ENCODE measurements at regions not wholly inside any gene's neighbourhood (a gene's known extent, or its start where the extent isn't known, plus 50 kb on each side); places are given as distances from the start of the nearest gene placed in this dataset.
"Not testable (repeated sequence)": the region's sequence is repeated elsewhere in the genome, so short reads cannot be mapped to it uniquely, and the experiment has no call there.

DNA sequence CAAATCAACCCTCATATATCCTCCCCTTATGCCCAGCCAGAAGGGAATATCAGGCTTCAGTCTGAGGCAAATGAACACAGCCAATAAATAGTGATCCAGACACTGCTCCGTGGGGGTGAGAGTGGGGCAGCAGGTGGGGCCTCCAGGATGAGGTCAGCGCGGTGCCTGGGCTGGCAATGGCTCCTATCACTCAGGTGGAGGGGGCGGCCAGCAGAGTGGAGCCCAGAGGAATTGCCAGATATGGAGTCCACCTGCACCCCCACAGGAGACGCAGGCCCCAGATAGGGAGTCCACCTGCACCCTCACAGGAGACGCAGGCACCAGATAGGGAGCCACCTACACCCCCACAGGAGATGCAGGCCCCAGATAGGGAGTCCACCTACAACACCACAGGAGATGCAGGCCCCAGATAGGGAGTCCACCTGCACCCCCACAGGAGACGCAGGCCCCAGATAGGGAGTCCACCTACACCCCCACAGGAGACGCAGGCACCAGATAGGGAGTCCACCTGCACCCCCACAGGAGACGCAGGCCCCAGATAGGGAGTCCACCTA is 78.0 kb upstream of the PPP2R2D start:
- in situ Hi-C loops (cut with HindIII; ENCODE audit: low sequenced_read_pairs), result no loop called here

GRCh38 chr10:131823601-131824099 is 77.2 kb upstream of the PPP2R2D start:
- in situ Hi-C loops (cut with HindIII; ENCODE audit: low sequenced_read_pairs), result not testable (repeated sequence)

GRCh38 chr10:131824371-131825149 is 76.2 kb upstream of the PPP2R2D start:
- in situ Hi-C loops (cut with HindIII; ENCODE audit: low sequenced_read_pairs), result loop anchor here (5.0 kb wide), 1 partner anchor 37 kb away; no protein-coding TSS in a partner anchor

DNA sequence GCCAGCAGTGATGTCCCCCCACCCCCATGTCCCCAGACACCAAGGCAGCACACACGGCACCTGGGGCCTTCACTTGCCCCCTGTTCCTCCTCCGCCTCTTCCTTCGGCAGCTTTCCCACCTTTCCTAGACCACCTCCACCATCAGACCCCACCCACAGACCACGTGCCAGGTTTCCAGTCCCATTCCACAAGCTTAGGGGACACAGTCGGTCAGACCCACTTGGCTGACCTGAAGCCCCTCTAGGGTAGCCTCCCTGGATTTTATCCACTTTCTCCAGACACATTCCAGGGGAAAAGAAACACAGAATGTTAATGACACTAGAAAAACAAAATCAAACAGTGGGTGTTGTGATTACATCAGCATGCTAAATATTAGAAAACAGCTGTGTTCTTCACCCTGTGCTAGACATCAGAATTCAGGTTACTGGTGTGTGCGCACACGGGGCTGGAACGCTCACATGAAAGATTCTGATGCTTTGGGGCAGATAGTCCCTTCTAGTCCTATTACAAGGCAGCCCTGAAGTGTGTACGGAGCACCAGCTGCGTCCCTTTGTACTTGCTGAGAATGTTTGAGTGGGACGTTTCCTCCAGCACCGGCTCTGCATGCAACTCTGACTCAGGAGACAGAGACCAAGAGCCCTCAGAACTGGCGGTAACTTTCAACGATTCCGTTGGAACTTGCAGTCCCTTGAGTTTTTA is 75.5 kb upstream of the PPP2R2D start:
- in situ Hi-C loops (cut with HindIII; ENCODE audit: low sequenced_read_pairs), result loop anchor here (5.0 kb wide), 1 partner anchor 38 kb away; no protein-coding TSS in a partner anchor

GRCh38 chr10:131825960-131826650 is 74.7 kb upstream of the PPP2R2D start:
- in situ Hi-C loops (cut with HindIII; ENCODE audit: low sequenced_read_pairs), result loop anchor here (5.0 kb wide), 1 partner anchor 39 kb away; no protein-coding TSS in a partner anchor

GRCh38 chr10:131829156-131829930 is 71.5 kb upstream of the PPP2R2D start:
- in situ Hi-C loops (cut with HindIII; ENCODE audit: low sequenced_read_pairs), result loop anchor here (5.0 kb wide), 1 partner anchor 42 kb away; no protein-coding TSS in a partner anchor

DNA sequence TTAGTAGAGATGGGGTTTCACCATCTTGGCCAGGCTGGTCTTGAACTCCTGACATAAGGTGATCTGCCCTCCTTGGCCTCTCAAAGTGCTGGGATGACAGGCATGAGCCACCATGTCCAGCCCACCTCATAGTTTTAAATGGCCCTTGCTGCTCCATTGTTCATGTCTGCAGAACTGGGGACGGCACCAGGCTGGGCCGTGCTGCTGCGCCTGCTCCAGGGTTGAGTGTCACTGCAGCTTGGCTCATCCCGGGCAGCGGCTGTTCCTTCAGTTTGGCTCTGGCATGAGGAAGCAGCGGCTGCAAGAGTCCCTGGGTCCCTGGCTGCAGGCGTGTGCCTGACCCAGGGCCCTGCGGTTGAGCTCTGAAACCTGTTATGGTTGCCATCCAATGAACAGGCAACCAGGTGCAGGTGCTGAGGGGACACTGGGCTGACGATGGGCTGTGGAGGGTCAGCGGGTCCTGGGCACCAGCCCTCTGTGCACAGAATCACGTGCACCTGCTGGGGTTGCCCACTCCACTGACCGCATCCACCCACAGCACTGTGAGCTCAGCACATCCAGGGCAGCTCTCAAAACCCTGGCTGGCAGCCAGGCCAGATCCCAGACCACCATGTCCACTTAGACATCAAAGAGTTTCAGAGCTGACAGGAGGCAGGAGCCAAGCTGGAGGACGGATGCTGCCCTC is 70.2 kb upstream of the PPP2R2D start:
- in situ Hi-C loops (cut with HindIII; ENCODE audit: low sequenced_read_pairs), result no loop called here

DNA sequence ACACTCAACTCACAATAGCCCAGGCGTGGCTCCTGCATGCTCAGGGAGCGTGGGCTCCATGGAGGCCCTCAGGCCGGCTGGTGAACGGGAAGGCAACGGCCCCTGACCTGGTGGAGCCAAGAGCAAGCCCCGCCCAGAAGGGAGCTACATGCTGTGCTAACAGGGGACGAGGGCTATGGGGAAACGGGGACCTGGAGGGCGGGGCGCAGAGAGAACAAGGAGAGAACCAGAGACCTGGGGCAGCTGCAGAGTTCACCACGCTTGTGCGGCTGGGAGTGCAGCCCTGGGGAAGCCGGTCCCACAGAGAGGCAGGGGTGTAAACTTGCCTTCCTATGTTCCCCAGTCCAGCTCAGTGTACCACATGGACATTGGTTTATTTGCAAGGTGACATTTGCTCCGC is 69.2 kb upstream of the PPP2R2D start:
- in situ Hi-C loops (cut with HindIII; ENCODE audit: low sequenced_read_pairs), result no loop called here

DNA sequence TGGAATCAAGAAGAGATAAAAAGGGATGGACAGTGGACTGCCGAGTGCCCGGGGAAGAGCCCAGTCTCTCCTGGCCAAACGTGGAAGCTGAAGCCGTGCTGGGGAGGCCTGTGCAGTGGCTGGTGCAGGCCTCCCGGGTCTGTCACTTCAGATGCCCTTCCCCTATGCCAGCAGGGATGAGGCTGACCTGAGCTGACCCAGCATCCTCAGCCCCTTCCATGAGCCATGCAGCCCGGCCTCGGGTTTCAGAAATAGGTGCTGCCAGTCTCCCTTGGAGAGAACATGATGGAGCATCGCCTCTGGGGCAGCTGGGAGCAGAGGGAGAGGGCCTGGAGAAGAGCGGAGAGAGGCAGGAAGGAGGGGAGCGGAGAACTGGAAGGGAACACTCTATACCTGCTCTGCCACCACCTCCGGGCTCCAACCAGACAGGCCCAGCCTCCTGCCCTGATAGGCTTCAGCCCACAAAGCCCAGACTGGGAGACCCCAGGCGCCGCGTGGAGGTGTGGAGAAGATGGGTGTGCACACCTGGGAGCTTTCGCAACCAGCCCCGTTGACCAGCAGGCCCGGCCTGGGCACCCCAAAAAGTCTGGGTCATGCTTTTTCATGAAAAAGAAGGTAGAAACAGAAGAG is 68.6 kb upstream of the PPP2R2D start:
- in situ Hi-C loops (cut with HindIII; ENCODE audit: low sequenced_read_pairs), result no loop called here

DNA sequence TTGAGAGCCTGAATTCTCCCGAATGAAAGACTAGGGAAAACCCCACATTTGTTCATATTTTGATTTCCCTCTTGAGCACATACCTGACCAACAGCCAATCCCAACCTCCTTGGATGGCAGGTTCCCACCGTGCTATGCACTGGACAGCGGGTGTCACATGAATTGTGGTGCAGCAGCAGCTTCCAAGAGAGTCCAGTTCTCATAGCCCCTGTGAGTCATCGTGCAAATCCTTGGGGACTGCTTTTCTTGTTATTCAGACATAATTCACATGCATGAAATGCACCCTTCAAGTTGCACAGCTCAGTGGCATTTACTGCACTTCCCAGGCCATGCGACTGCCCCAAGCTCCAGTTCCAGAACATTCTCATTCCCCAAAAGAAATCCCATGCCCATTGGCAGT is 67.8 kb upstream of the PPP2R2D start:
- in situ Hi-C loops (cut with HindIII; ENCODE audit: low sequenced_read_pairs), result no loop called here

GRCh38 chr10:131833446-131834080 is 67.2 kb upstream of the PPP2R2D start:
- in situ Hi-C loops (cut with HindIII; ENCODE audit: low sequenced_read_pairs), result no loop called here

DNA sequence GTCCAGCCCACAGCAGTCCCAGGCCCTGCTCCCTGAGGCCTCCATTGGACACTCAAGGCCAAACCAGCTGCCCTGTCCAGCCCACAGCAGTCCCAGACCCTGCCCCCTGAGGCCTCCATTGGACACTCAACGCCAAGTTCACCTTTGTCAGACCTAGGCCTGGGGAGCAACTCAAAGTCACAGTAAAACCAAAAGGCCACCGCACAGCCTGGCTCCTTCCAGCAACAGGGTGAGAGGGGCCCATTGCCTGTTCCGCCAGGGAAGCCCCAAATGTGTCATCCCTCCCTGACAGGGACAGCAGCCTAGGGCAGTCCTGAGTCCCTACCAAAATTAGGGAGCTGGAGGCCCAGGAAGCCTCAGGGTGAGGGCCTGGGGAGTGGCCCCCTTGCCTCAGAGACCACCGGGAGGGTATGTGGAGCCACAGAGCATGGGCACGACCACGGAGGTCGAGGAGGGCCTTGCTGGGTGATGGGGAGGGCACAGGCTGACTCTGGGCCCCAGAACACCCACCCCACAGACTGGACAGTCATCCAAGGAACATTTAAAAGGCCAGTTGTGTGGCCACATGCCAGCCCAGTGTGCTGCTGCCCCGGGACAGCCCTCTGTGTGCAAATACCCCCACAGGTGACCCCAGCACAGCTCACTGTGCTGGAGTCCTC is 66.5 kb upstream of the PPP2R2D start:
- in situ Hi-C loops (cut with HindIII; ENCODE audit: low sequenced_read_pairs), result no loop called here

GRCh38 chr10:131838966-131839742 is 61.7 kb upstream of the PPP2R2D start:
- in situ Hi-C loops (cut with HindIII; ENCODE audit: low sequenced_read_pairs), result no loop called here

- in situ Hi-C loops (cut with HindIII; ENCODE audit: low sequenced_read_pairs), result not testable (repeated sequence)
Measured at GRCh38 chr10:131839880-131840787, 60.7 kb upstream of the PPP2R2D start.

DNA sequence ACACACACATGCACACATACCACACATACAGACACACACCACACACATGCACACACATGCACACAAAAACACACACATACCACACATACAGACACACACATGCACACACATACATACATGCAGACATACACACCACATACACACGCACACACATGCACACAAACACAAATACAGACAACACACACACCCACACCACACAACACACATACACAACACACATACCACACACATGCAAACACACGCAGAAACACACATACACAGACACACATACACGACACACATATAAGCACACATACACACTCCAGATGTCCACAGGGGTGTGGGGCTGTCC is 60.1 kb upstream of the PPP2R2D start:
- in situ Hi-C loops (cut with HindIII; ENCODE audit: low sequenced_read_pairs), result no loop called here

DNA sequence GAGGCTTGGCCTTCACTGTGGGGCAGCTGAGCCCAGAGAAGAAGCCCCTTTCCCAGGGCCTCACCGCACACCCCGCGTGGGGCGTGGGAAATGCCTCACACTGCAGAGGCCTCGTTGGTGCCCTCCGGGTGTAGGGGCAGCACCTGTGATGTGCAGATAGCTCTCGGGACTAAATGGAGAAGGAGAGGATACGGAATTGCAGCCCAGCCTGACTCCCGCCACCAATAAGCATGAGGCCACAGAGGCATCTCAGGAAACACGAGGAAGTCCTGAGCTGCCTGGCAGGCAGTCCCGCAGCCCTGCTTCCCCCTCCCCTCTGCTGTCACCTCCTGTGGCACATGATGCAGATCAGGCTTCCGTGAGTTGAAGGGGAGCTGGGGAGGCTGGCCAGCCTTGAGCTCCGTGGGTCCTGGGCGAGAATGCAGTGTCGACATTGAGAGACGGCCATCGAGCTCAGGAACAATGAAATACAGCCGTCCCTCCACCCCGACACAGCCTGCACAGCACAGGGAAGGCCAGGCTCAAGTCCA is 59.6 kb upstream of the PPP2R2D start:
- in situ Hi-C loops (cut with HindIII; ENCODE audit: low sequenced_read_pairs), result no loop called here
